Adrenal gland (tissue), 9 donors: ENCODE measurements at regions not wholly inside any gene's neighbourhood (a gene's known extent, or its start where the extent isn't known, plus 50 kb on each side); places are given as distances from the start of the nearest gene placed in this dataset.
A peak's percentile ranks its signal among the peaks of the same experiment; 100 is the strongest.

Source experiments
- DNase-seq, 7 donors: peaks; one replicate each; pipeline ENCODE4 v3.0.0-alpha.2; 2019 to 2020
- H3K27ac ChIP-seq, 5 donors: fragments of 200-600 bp; sonication (generic) in 4 of 5; 1 replicate in 3 of 5; 2 replicates in 2 of 5; pipeline versions ENCODE4 v1.5.1 to v1.8.0; 2016 to 2020; ENCODE audit warnings: mild to moderate bottlenecking in 1 of 5
- H3K27me3 ChIP-seq: fragments of 200-600 bp; 2 replicates; pipeline ENCODE4 v1.8.0; 2021
- H3K36me3 ChIP-seq, 2 donors: fragments of 200-600 bp; replicated peaks in 1 of 2; 1 replicate in 1 of 2; 2 replicates in 1 of 2; pipeline versions ENCODE4 v1.5.1 to v1.8.0; 2018 to 2022
- H3K4me1 ChIP-seq, 2 donors: fragments of 200-600 bp; replicated peaks in 1 of 2; 1 replicate in 1 of 2; 2 replicates in 1 of 2; pipeline versions ENCODE4 v1.5.1 to v1.8.0; 2018 to 2021
- H3K4me3 ChIP-seq, 4 donors: fragments of 200-600 bp; sonication (generic) in 3 of 4; one replicate each; pipeline ENCODE4 v1.5.1; 2016 to 2018
- H3K9me3 ChIP-seq, 3 donors: fragments of 200-600 bp; sonication (generic) in 1 of 3; replicated peaks in 1 of 3; 1 replicate in 2 of 3; 2 replicates in 1 of 3; pipeline versions ENCODE4 v1.5.1 to v1.8.0; 2016 to 2021
- POLR2A ChIP-seq, 2 donors: fragments of 450-650 bp; IDR thresholded peaks; one replicate each; pipeline ENCODE4 v1.6.1; 2017; ENCODE audit warnings: antibody characterized with exemption in 2 of 2, mild to moderate bottlenecking in 2 of 2, moderate library complexity in 1 of 2
- whole genome bisulfite sequencing, 4 donors: extraction: QIAGEN DNeasy Blood & Tissue Kit in 2 of 4; methylation state at CpG; one replicate each; pipeline versions ENCODE4 v1.1.5 to v1.1.7; 2013 to 2017; 5-methylcytosine and 5-hydroxymethylcytosine counted together
- intact Hi-C, 2 donors: fragments of 100-400 bp; cut with DNase I; formaldehyde crosslinking; loops; one replicate each; pipeline versions ENCODE4 v1.14.1 to v1.15.0; 2022 to 2023
- TF ChIP-seq, protein P1 (sequence below), 6 experiments: fragments of 450-650 bp in 4 of 6; fragments of 200-600 bp in 2 of 6; sonication (generic) in 1 of 6; IDR thresholded peaks; 1 replicate in 5 of 6; 2 replicates in 1 of 6; pipeline versions ENCODE4 v1.5.1 to v1.8.0; 2016 to 2021; ENCODE audit warnings: antibody characterized with exemption in 6 of 6, mild to moderate bottlenecking in 2 of 6, moderate library complexity in 1 of 6
- donor health status: healthy with polysubstance abuse.
- donor health status: Bipolar disorder and iron deficiency.
- donor health status: DM: yes; HTN: yes; CAD: no.
- donor health status: DM: no; HTN: no; CAD: no.
- donor health status: DM: no; HTN: no; CAD: no.

DNA sequence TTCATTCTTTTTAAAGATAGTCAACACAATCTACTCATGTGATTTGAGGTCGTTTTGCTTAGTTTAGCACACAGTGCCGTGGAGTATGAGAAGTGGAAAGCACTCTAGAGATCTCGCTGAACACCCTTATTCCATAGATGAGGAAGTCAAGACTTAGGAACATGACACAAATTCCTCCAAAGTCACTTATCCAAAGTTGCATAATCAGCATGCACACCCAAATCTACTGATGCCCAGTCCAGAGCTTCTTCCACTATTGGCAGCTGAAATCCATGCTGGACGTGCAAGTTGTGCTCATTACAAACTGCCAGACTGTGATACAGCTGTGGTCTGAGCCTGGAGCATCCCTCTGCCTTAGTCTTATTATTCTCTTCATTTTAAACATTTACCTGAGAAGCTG lies 83.5 kb upstream of the ZNF280D start:
- no peak for DNase-seq
- WGBS, 4 donors = 70 to 87% (median 79%) methylated on average over 4 of the region's 4 CpGs
- Histone ChIP-seq H3K36me3 (no peaks in the 10 kb centered on the region), H3K4me3 (no peak overlapping the region), H3K27ac (no peak overlapping the region), H3K4me1 (no peaks in the 10 kb centered on the region), H3K27me3 (no peaks in the 10 kb centered on the region), H3K9me3 (no peaks in the 10 kb centered on the region)
- TF ChIP-seq, protein P1, sequence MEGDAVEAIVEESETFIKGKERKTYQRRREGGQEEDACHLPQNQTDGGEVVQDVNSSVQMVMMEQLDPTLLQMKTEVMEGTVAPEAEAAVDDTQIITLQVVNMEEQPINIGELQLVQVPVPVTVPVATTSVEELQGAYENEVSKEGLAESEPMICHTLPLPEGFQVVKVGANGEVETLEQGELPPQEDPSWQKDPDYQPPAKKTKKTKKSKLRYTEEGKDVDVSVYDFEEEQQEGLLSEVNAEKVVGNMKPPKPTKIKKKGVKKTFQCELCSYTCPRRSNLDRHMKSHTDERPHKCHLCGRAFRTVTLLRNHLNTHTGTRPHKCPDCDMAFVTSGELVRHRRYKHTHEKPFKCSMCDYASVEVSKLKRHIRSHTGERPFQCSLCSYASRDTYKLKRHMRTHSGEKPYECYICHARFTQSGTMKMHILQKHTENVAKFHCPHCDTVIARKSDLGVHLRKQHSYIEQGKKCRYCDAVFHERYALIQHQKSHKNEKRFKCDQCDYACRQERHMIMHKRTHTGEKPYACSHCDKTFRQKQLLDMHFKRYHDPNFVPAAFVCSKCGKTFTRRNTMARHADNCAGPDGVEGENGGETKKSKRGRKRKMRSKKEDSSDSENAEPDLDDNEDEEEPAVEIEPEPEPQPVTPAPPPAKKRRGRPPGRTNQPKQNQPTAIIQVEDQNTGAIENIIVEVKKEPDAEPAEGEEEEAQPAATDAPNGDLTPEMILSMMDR (IDR thresholded peaks at IDR 0.05) = no peak
- TF ChIP-seq POLR2A (IDR thresholded peaks at IDR 0.05) = no peak
- intact Hi-C loops = no loop called here

DNA sequence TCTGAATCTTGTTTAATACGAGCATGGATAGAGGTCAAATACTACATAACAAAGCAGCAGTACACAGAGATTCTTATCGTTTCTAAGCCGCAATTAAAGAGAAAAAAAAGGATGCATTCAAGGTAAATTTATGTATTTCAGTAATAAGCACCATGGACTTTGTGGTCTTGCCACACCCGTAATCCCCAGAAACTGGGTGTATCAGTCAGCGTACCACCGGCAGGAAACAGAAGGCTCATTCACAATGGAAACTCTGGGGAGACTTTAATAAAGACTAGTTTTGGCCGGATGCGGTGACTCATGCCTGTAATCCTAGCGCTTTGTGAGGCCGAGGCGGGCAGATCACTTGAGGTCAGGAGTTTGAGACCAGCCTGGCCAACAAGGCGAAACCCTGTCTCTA lies 81.9 kb upstream of the ZNF280D start:
- intact Hi-C loops = no loop called here
- no peak overlapping the region for H3K4me3 ChIP-seq
- DNase-seq = no peak

DNA sequence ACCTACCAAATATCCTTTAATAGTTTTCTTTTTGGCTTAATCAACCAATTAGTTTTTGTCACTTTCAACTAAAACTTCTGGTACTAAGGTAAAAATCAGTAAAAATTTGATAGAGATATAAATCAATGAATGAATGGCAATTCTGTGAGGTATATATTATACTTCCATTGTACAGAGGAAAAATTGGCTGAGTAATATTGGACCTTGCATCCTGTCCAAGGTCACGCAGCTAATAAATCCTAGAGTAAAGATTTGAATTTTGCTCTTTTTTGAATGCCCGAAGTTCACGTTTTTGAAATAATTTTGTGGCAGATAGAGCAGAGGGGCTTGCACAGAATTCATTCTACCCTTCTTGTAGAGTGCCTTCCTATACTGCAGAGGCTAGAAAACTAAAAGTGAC lies 81.1 kb upstream of the ZNF280D start:
- 70 to 86% (median 71%) methylated on average over 3 of the region's 3 CpGs for WGBS, 4 donors
- no peaks in the 10 kb centered on the region for H3K27me3 ChIP-seq
- no peaks in the 10 kb centered on the region for H3K36me3 ChIP-seq
- H3K27ac ChIP-seq = no peak overlapping the region
- no peaks in the 10 kb centered on the region for H3K9me3 ChIP-seq
- no peak for DNase-seq
- TF ChIP-seq, protein P1 (IDR thresholded peaks at IDR 0.05) = no peak
- no peak for TF ChIP-seq POLR2A (IDR thresholded peaks at IDR 0.05)
- no peaks in the 10 kb centered on the region for H3K4me1 ChIP-seq
- intact Hi-C loops = no loop called here
- no peak overlapping the region for H3K4me3 ChIP-seq

More for the DNA sequence above, 81.9 kb upstream of the ZNF280D start:
- Histone ChIP-seq H3K27ac (no peak overlapping the region), H3K9me3 (no peaks in the 10 kb centered on the region), H3K36me3 (no peaks in the 10 kb centered on the region), H3K27me3 (no peaks in the 10 kb centered on the region), H3K4me1 (no peaks in the 10 kb centered on the region)
- 86 to 94% (median 92%) methylated on average over 12 of the region's 12 CpGs for WGBS, 4 donors
- no peak for TF ChIP-seq POLR2A (IDR thresholded peaks at IDR 0.05)
- TF ChIP-seq, protein P1 (IDR thresholded peaks at IDR 0.05) = no peak

DNA sequence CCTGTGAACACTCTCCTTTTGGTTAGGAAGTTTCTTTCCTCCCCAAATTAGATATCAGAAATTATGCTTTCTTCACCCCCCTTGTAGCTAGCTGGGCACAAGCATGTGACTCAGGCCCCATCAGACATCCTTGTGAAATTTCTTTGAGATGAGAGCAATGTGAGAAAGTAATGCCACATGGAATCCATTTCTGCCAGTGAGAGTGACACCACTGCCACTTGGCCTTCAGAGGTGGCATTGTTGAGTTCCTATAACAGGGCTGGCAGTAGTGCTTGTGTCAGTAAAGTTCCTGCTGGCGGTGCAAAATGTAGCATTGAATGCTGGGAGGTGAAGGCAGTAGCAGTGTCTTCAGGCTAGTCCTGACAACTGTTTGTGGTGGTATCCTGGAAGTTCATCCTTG lies 80.7 kb upstream of the ZNF280D start:
- DNase-seq = peak in 1 of 7 donors; percentile 15
- Histone ChIP-seq H3K36me3 (no peaks in the 10 kb centered on the region), H3K9me3 (no peaks in the 10 kb centered on the region), H3K4me3 (no peak overlapping the region), H3K4me1 (no peaks in the 10 kb centered on the region), H3K27ac (no peak overlapping the region), H3K27me3 (no peaks in the 10 kb centered on the region)
- WGBS, 4 donors = 0% methylated on average over 1 of the region's 1 CpG
- intact Hi-C loops = no loop called here
- TF ChIP-seq POLR2A (IDR thresholded peaks at IDR 0.05) = no peak
- TF ChIP-seq, protein P1 (IDR thresholded peaks at IDR 0.05) = no peak
